IPS DF 6.9 (cell line): ENCODE measurements at regions not wholly inside any gene's neighbourhood (a gene's known extent, or its start where the extent isn't known, plus 50 kb on each side); places are given as distances from the start of the nearest gene placed in this dataset.

ENCODE experiments used
- DNase-seq: peaks from one replicate; pipeline ENCODE4 v3.0.0-alpha.2; 2013; ENCODE audit warnings: low read depth, low spot score
- H3K27ac ChIP-seq: one replicate; pipeline ENCODE4 v1.5.1; 2013; ENCODE audit warnings: low read length, control low read depth
- H3K27me3 ChIP-seq: 2 replicates; pipeline ENCODE4 v1.6.1; 2013; ENCODE audit warnings: mild to moderate bottlenecking, low read length; ENCODE audit not compliant: control insufficient read depth, insufficient read depth
- H3K36me3 ChIP-seq: 2 replicates; pipeline ENCODE4 v1.6.1; 2013; ENCODE audit warnings: low read length; ENCODE audit not compliant: control insufficient read depth, insufficient read depth
- H3K4me1 ChIP-seq: 2 replicates; pipeline ENCODE4 v1.6.1; 2013; ENCODE audit warnings: low read length; ENCODE audit not compliant: control insufficient read depth, insufficient read depth
- H3K4me3 ChIP-seq: 2 replicates; pipeline ENCODE4 v1.5.1; 2013; ENCODE audit warnings: mild to moderate bottlenecking, low read length
- H3K9me3 ChIP-seq: 2 replicates; pipeline ENCODE4 v1.6.1; 2013; ENCODE audit warnings: low read length, inconsistent platforms; ENCODE audit not compliant: control insufficient read depth, insufficient read depth
- WGBS: extraction: QIAGEN DNeasy Blood & Tissue Kit; methylation state at CpG from one replicate; pipeline ENCODE4 v1.1.7; 2013; ENCODE audit warnings: mixed read lengths, missing lambda C conversion rate; ENCODE audit not compliant: insufficient read length, insufficient coverage; 5-methylcytosine and 5-hydroxymethylcytosine counted together

GRCh38 chr10:52939894-52940293 lies 167.3 kb upstream of the MBL2 start:
- no CpG with 5 or more reads among the region's 12 CpGs for WGBS
- no peaks in the 10 kb centered on the region for H3K27me3 ChIP-seq

GRCh38 chr10:52933748-52934147 lies 161.2 kb upstream of the MBL2 start:
- Histone ChIP-seq H3K36me3 (no peaks in the 10 kb centered on the region), H3K9me3 (no peaks in the 10 kb centered on the region), H3K27me3 (no peaks in the 10 kb centered on the region), H3K4me1 (no peaks in the 10 kb centered on the region), H3K27ac (no peak overlapping the region), H3K4me3 (no peak overlapping the region)
- DNase-seq: no peak
- no CpG with 5 or more reads among the region's 1 CpG for WGBS

More at GRCh38 chr10:52939894-52940293, 167.3 kb upstream of the MBL2 start:
- Histone ChIP-seq H3K27ac (no peak overlapping the region), H3K4me1 (no peaks in the 10 kb centered on the region), H3K9me3 (no peaks in the 10 kb centered on the region), H3K36me3 (no peaks in the 10 kb centered on the region), H3K4me3 (no peak overlapping the region)
- DNase-seq: no peak

- Histone ChIP-seq H3K9me3 (no peaks in the 10 kb centered on the region), H3K4me3 (no peak overlapping the region), H3K36me3 (no peaks in the 10 kb centered on the region), H3K4me1 (peaks cover under 1% of the 10 kb centered on the region; the same call in 1 of the 2 replicates), H3K27ac (no peak overlapping the region), H3K27me3 (no peaks in the 10 kb centered on the region)
- DNase-seq: no peak
- WGBS: no CpG with 5 or more reads among the region's 6 CpGs
Measured at GRCh38 chr10:52927678-52928077, 155.1 kb upstream of the MBL2 start.

- Histone ChIP-seq H3K27me3 (no peaks in the 10 kb centered on the region), H3K27ac (no peak overlapping the region), H3K9me3 (no peaks in the 10 kb centered on the region), H3K4me3 (no peak overlapping the region), H3K4me1 (peaks cover 1% of the 10 kb centered on the region; the same call in 1 of the 2 replicates), H3K36me3 (no peaks in the 10 kb centered on the region)
- WGBS: no CpG with 5 or more reads among the region's 5 CpGs
- no peak for DNase-seq
Measured at GRCh38 chr10:52923520-52923919, 150.9 kb upstream of the MBL2 start.

GRCh38 chr10:52918714-52919305 lies 146.2 kb upstream of the MBL2 start:
- H3K4me3 ChIP-seq: no peak overlapping the region
- DNase-seq: no peak
- H3K4me1 ChIP-seq: peaks cover 1% of the 10 kb centered on the region; the same call in 1 of the 2 replicates
- no peak overlapping the region for H3K27ac ChIP-seq
- no peaks in the 10 kb centered on the region for H3K9me3 ChIP-seq
- H3K36me3 ChIP-seq: no peaks in the 10 kb centered on the region
- no peaks in the 10 kb centered on the region for H3K27me3 ChIP-seq

GRCh38 chr10:52915391-52915790 lies 142.8 kb upstream of the MBL2 start:
- Histone ChIP-seq H3K9me3 (no peaks in the 10 kb centered on the region), H3K27me3 (no peaks in the 10 kb centered on the region), H3K4me3 (no peak overlapping the region), H3K27ac (no peak overlapping the region), H3K36me3 (no peaks in the 10 kb centered on the region), H3K4me1 (no peaks in the 10 kb centered on the region)
- no peak for DNase-seq
- WGBS: no CpG with 5 or more reads among the region's 1 CpG

GRCh38 chr10:52911163-52911562 lies 138.6 kb upstream of the MBL2 start:
- WGBS: no CpG with 5 or more reads among the region's 1 CpG
- no peak overlapping the region for H3K4me3 ChIP-seq
- H3K36me3 ChIP-seq: no peaks in the 10 kb centered on the region
- DNase-seq: no peak
- no peak overlapping the region for H3K27ac ChIP-seq
- H3K4me1 ChIP-seq: no peaks in the 10 kb centered on the region
- H3K9me3 ChIP-seq: no peaks in the 10 kb centered on the region
- no peaks in the 10 kb centered on the region for H3K27me3 ChIP-seq

GRCh38 chr10:52908478-52908877 lies 135.9 kb upstream of the MBL2 start:
- Histone ChIP-seq H3K9me3 (no peaks in the 10 kb centered on the region), H3K4me1 (no peaks in the 10 kb centered on the region), H3K27ac (no peak overlapping the region), H3K36me3 (no peaks in the 10 kb centered on the region), H3K27me3 (no peaks in the 10 kb centered on the region), H3K4me3 (no peak overlapping the region)
- no peak for DNase-seq
- no CpG with 5 or more reads among the region's 5 CpGs for WGBS

- Histone ChIP-seq H3K9me3 (no peaks in the 10 kb centered on the region), H3K4me1 (no peaks in the 10 kb centered on the region), H3K36me3 (no peaks in the 10 kb centered on the region), H3K4me3 (no peak overlapping the region), H3K27ac (no peak overlapping the region), H3K27me3 (no peaks in the 10 kb centered on the region)
- no peak for DNase-seq
- WGBS: no CpG with 5 or more reads among the region's 1 CpG
Measured at GRCh38 chr10:52906046-52906445, 133.5 kb upstream of the MBL2 start.

GRCh38 chr10:52903397-52903938 lies 130.9 kb upstream of the MBL2 start:
- WGBS: no CpG with 5 or more reads among the region's 3 CpGs
- Histone ChIP-seq H3K36me3 (no peaks in the 10 kb centered on the region), H3K27ac (no peak overlapping the region), H3K4me1 (0 out of 2 replicates have a peak, but pooled peaks cover 1% of the 10 kb centered on the region), H3K9me3 (no peaks in the 10 kb centered on the region), H3K4me3 (no peak overlapping the region), H3K27me3 (no peaks in the 10 kb centered on the region)
- no peak for DNase-seq

GRCh38 chr10:52900593-52900992 lies 128.0 kb upstream of the MBL2 start:
- Histone ChIP-seq H3K27me3 (no peaks in the 10 kb centered on the region), H3K4me3 (no peak overlapping the region)
- no CpG with 5 or more reads among the region's 2 CpGs for WGBS

More at GRCh38 chr10:52900593-52900992, 128.0 kb upstream of the MBL2 start:
- no peak overlapping the region for H3K27ac ChIP-seq
- H3K36me3 ChIP-seq: no peaks in the 10 kb centered on the region
- no peak for DNase-seq
- 0 out of 2 replicates have a peak, but pooled peaks cover 1% of the 10 kb centered on the region for H3K4me1 ChIP-seq
- H3K9me3 ChIP-seq: no peaks in the 10 kb centered on the region
